Activated CD4-positive, alpha-beta T cell treated with anti-CD3 and anti-CD28 coated beads for 48 hours (primary cell): ENCODE measurements at regions not wholly inside any gene's neighbourhood (a gene's known extent, or its start where the extent isn't known, plus 50 kb on each side); places are given as distances from the start of the nearest gene placed in this dataset.
"Not testable (repeated sequence)": the region's sequence is repeated elsewhere in the genome, so short reads cannot be mapped to it uniquely, and the experiment has no call there.

ENCODE experiments used
- DNase-seq: peaks from one replicate; pipeline ENCODE4 v3.0.0-alpha.2; 2020

GRCh38 chr22:21150863-21151262, 105.1 kb downstream of the LRRC74B start:
- peak; percentile 3 for DNase-seq

GRCh38 chr22:21187841-21188240, 142.1 kb downstream of the LRRC74B start:
- DNase-seq, result not testable (repeated sequence)

GRCh38 chr22:21212054-21212453, 166.3 kb downstream of the LRRC74B start:
- DNase-seq, result not testable (repeated sequence)

GRCh38 chr22:21215973-21216731, 167.4 kb upstream of the RIMBP3B start:
- DNase-seq, result not testable (repeated sequence)

- DNase-seq, result not testable (repeated sequence)
Observed at GRCh38 chr22:21224900-21225299, 158.7 kb upstream of the RIMBP3B start.

GRCh38 chr22:21226901-21227693, 156.5 kb upstream of the RIMBP3B start:
- DNase-seq, result not testable (repeated sequence)

- not testable (repeated sequence) for DNase-seq
Observed at GRCh38 chr22:21251435-21251834, 132.1 kb upstream of the RIMBP3B start.

GRCh38 chr22:21282646-21283045, 100.9 kb upstream of the RIMBP3B start:
- not testable (repeated sequence) for DNase-seq

GRCh38 chr22:21293702-21294101, 89.8 kb upstream of the RIMBP3B start:
- not testable (repeated sequence) for DNase-seq

GRCh38 chr22:21327629-21328028, 55.9 kb upstream of the RIMBP3B start:
- DNase-seq, result not testable (repeated sequence)
